HUES64 (cell line): ENCODE measurements at regions not wholly inside any gene's neighbourhood (a gene's known extent, or its start where the extent isn't known, plus 50 kb on each side); places are given as distances from the start of the nearest gene placed in this dataset.

ENCODE experiments used
- H3K27ac ChIP-seq: 2 replicates; pipeline ENCODE4 v1.7.0; 2013; ENCODE audit warnings: low read depth, low read length, inconsistent platforms
- H3K27me3 ChIP-seq: 2 replicates; pipeline ENCODE4 v1.6.1; 2013; ENCODE audit warnings: mild to moderate bottlenecking, low read length; ENCODE audit not compliant: insufficient read depth
- H3K36me3 ChIP-seq: 2 replicates; pipeline ENCODE4 v1.6.1; 2013; ENCODE audit warnings: mild to moderate bottlenecking, low read length; ENCODE audit not compliant: insufficient read depth
- H3K4me1 ChIP-seq: 2 replicates; pipeline ENCODE4 v1.6.1; 2013; ENCODE audit warnings: mild to moderate bottlenecking, low read length, moderate library complexity; ENCODE audit not compliant: insufficient read depth
- H3K4me3 ChIP-seq: 2 replicates; pipeline ENCODE4 v1.5.1; 2013; ENCODE audit warnings: mild to moderate bottlenecking, low read length, moderate library complexity
- H3K9ac ChIP-seq: 2 replicates; pipeline ENCODE4 v1.6.1; 2013; ENCODE audit warnings: mild to moderate bottlenecking, low read depth, low read length
- H3K9me3 ChIP-seq: 2 replicates; pipeline ENCODE4 v1.6.1; 2013; ENCODE audit warnings: low read depth, low read length; ENCODE audit not compliant: insufficient read depth
- WGBS: fragments of 150-250, 120-280 bp; methylation state at CpG from one replicate; pipeline ENCODE4 v1.1.7; 2013; ENCODE audit warnings: missing lambda C conversion rate; 5-methylcytosine and 5-hydroxymethylcytosine counted together

GRCh38 chr2:228838819-228839218 is 432.3 kb downstream of the PID1 start:
- Histone ChIP-seq H3K4me1 (0 out of 2 replicates have a peak, but pooled peaks cover 4% of the 10 kb centered on the region), H3K9me3 (no peaks in the 10 kb centered on the region), H3K27me3 (no peaks in the 10 kb centered on the region), H3K9ac (no peak overlapping the region), H3K4me3 (no peak overlapping the region), H3K36me3 (no peaks in the 10 kb centered on the region), H3K27ac (no peak overlapping the region)
- WGBS: 95% methylated on average over 4 of the region's 4 CpGs

- WGBS: 93% methylated on average over 2 of the region's 2 CpGs
- H3K4me3 ChIP-seq: no peak overlapping the region
- H3K4me1 ChIP-seq: no peaks in the 10 kb centered on the region
- no peaks in the 10 kb centered on the region for H3K36me3 ChIP-seq
- H3K27me3 ChIP-seq: no peaks in the 10 kb centered on the region
- no peaks in the 10 kb centered on the region for H3K9me3 ChIP-seq
- H3K9ac ChIP-seq: no peak overlapping the region
- no peak overlapping the region for H3K27ac ChIP-seq
Measured at GRCh38 chr2:228828397-228828796, 442.7 kb downstream of the PID1 start.

DNA sequence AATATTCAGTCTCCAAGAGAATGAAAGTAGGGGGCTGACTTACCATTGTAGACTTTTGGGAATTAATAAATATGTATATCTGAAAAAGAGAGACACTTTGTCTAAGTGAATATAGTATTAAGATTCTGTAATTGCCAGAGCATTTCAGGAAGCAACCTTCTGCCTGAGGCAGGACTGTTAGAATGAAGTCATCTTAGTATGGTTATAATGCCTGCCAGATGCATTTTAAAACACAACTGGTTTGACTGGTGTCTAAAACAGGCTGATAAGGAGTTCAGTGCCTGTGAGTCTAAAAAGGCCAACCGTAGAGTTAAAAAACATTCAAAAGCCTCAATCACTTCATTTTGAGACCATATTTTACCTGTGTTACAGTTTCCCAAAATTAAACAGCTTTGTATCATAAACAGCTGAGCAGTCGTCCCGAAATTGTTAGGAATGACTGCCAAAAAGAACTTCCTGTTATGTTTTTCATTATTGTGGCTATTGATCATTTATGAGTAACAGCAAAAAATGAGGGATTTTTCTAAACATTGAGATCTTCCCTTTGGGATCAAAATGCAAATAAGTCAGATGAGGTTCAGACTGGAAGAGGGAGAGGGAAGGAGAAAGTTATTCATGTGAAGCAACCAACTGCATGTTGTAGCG is 443.9 kb downstream of the PID1 start:
- WGBS: over 99% methylated on average over 4 of the region's 4 CpGs
- no peaks in the 10 kb centered on the region for H3K4me1 ChIP-seq
- H3K36me3 ChIP-seq: no peaks in the 10 kb centered on the region
- no peak overlapping the region for H3K9ac ChIP-seq
- no peaks in the 10 kb centered on the region for H3K9me3 ChIP-seq
- no peaks in the 10 kb centered on the region for H3K27me3 ChIP-seq
- no peak overlapping the region for H3K27ac ChIP-seq
- H3K4me3 ChIP-seq: no peak overlapping the region

DNA sequence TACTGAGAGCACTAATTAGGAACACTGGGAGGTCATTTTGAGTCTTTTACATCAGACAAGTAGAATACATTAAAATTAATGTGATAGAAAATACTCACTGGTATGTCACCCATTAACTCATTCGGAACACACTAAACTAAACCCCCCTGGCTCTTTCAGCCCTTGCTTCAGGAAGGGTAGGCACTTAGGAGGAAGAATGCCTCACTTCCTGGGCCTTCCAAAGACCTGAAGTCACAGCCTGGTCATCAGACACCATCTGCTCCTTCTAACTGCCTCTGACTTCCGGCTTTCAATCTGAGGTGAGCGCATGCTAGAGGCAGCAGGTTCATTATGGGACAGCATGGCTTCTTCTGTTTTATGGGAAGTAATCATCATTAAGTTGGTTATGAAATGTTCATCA is 451.4 kb downstream of the PID1 start:
- no peaks in the 10 kb centered on the region for H3K27me3 ChIP-seq
- no peaks in the 10 kb centered on the region for H3K4me1 ChIP-seq
- no peak overlapping the region for H3K9ac ChIP-seq
- no peaks in the 10 kb centered on the region for H3K9me3 ChIP-seq
- no peak overlapping the region for H3K4me3 ChIP-seq
- H3K36me3 ChIP-seq: no peaks in the 10 kb centered on the region
- 79% methylated on average over 3 of the region's 3 CpGs for WGBS
- H3K27ac ChIP-seq: no peak overlapping the region

DNA sequence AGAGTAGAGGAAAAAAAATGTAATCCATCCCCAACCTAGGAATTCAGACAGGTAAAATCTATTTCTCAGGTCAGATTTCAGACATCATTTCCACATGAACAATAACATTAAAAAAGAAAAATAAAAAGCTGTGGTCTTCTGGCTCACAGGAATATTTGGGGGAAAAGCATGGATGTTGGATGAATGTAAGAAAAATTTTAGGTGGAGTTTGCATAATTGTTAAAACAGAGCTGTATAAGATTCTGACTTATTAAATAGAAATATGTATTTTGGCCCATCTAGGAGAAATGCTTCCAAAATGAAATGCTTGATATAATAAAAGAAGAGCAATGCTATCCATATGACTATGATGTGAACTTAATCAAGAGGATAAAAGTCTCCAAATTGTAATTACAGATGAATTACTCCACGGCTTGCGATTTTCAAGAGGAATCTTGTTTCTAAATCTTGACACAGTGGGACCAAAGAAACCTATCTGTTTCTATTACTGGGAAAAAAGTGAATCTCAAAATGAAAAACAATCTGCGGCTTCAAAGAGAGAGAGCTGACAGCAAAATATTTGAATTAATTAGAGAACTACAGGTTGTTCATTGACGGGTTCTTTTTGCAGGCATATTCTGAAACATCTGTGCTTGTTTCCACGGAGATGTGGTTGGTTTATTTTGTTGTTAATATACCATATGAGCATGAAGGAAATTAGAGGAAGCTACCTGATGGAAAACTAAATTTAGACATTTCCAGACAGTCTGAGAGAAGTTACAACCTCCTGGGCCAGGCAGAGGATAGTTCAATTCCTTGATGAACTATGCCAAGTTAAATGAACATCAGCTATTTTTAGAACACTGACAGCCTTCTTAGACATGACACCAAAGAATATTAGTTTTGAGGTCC is 468.7 kb downstream of the PID1 start:
- Histone ChIP-seq H3K36me3 (no peaks in the 10 kb centered on the region), H3K27ac (no peak overlapping the region), H3K9me3 (no peaks in the 10 kb centered on the region), H3K4me3 (no peak overlapping the region), H3K4me1 (no peaks in the 10 kb centered on the region), H3K27me3 (no peaks in the 10 kb centered on the region), H3K9ac (no peak overlapping the region)
- WGBS: 91% methylated on average over 5 of the region's 5 CpGs

DNA sequence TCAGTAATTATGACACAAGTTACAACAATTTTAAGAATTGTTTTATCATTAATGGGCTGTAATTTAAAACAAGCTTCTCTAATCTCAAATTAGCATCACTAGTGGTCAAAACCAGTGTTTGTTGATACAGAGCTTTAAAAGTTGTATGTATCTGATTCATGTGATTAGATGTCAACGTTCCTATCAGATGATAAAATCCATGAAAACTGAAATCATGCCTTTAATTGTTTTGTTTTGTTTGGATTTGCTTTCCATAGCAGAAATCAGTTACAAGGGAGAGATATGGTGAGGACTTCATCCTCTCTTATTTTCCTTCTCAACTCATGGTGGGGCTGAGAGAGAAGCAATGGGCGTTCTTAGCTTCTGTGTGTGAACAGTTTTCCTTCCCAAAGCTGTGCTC is 469.6 kb downstream of the PID1 start:
- WGBS: 88% methylated on average over 2 of the region's 2 CpGs
- Histone ChIP-seq H3K9me3 (no peaks in the 10 kb centered on the region), H3K4me3 (no peak overlapping the region), H3K36me3 (no peaks in the 10 kb centered on the region), H3K27me3 (no peaks in the 10 kb centered on the region), H3K27ac (no peak overlapping the region), H3K9ac (no peak overlapping the region), H3K4me1 (no peaks in the 10 kb centered on the region)

DNA sequence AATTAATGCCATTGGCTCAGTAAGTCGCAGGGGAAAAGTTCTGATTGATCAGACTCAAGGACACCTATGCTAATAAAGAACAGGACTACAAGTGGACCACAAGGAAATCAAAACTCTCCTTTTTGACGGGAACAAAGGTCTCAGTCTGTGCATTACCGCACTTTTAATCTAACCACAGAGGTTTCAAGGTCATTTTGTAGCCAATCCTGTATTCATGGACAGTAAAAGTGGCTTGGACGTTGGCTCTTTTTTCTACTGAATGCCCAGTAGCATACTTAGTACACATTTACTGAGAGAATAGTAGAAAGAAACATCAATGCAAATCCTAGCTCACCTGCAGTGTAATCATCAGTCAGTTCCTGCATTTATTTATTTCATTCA is 471.9 kb downstream of the PID1 start:
- no peak overlapping the region for H3K27ac ChIP-seq
- no peaks in the 10 kb centered on the region for H3K36me3 ChIP-seq
- H3K27me3 ChIP-seq: no peaks in the 10 kb centered on the region
- H3K9ac ChIP-seq: no peak overlapping the region
- 88% methylated on average over 4 of the region's 4 CpGs for WGBS
- H3K4me3 ChIP-seq: no peak overlapping the region
- H3K9me3 ChIP-seq: no peaks in the 10 kb centered on the region
- H3K4me1 ChIP-seq: no peaks in the 10 kb centered on the region

DNA sequence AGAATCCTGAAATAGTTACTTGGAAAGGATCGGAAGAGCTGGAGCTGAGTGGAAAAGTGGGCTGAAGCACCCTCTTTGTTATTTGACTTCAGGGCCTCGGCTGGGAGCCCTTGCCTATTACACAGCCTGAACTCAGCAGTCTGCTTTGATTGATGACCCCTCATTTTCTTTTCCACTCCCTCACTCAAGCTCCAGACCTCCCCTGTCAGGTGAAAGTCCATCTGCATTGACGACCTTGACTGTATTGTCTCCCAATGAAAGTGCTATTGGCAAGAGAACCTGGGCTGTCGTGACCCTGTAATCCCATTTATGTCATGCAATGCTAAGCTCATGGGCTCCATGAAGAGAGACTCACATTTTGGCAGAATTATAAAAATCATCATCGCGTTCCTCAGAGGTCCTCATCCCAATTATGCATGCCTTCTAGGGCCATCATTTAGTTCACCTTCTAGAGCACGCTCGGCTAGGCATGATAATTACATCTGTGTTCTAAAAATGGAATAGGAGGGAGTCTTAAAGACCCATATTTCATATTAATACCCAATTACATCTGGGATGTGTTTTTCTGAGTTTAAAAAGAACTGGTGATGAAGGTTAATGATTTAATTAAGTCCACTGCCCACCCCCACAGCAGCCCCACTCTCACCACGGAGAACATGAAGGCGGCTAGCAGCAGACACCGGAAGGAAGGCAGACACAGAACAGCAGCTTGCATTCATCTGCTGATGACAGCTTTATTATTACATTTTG is 472.5 kb downstream of the PID1 start:
- Histone ChIP-seq H3K27ac (no peak overlapping the region), H3K4me3 (no peak overlapping the region), H3K9me3 (no peaks in the 10 kb centered on the region), H3K27me3 (no peaks in the 10 kb centered on the region), H3K36me3 (no peaks in the 10 kb centered on the region), H3K9ac (no peak overlapping the region), H3K4me1 (no peaks in the 10 kb centered on the region)
- 89% methylated on average over 9 of the region's 11 CpGs for WGBS

- 87% methylated on average over 2 of the region's 2 CpGs for WGBS
- Histone ChIP-seq H3K27ac (no peak overlapping the region), H3K27me3 (no peaks in the 10 kb centered on the region), H3K36me3 (no peaks in the 10 kb centered on the region), H3K9me3 (no peaks in the 10 kb centered on the region), H3K4me1 (no peaks in the 10 kb centered on the region), H3K4me3 (no peak overlapping the region), H3K9ac (no peak overlapping the region)
Measured at GRCh38 chr2:228796386-228796785, 474.7 kb downstream of the PID1 start.

- Histone ChIP-seq H3K36me3 (no peaks in the 10 kb centered on the region), H3K9ac (no peak overlapping the region), H3K9me3 (no peaks in the 10 kb centered on the region), H3K4me1 (no peaks in the 10 kb centered on the region), H3K4me3 (no peak overlapping the region), H3K27me3 (no peaks in the 10 kb centered on the region), H3K27ac (no peak overlapping the region)
- 91% methylated on average over 2 of the region's 2 CpGs for WGBS
Measured at GRCh38 chr2:228793116-228793515, 478.0 kb downstream of the PID1 start.

GRCh38 chr2:228786901-228787300 is 484.2 kb downstream of the PID1 start:
- no peaks in the 10 kb centered on the region for H3K4me1 ChIP-seq
- 91% methylated on average over 6 of the region's 6 CpGs for WGBS
- no peaks in the 10 kb centered on the region for H3K27me3 ChIP-seq
- H3K27ac ChIP-seq: no peak overlapping the region
- H3K9me3 ChIP-seq: no peaks in the 10 kb centered on the region
- no peaks in the 10 kb centered on the region for H3K36me3 ChIP-seq
- no peak overlapping the region for H3K9ac ChIP-seq
- H3K4me3 ChIP-seq: no peak overlapping the region
